Activated CD4-positive, alpha-beta T cell treated with anti-CD3 and anti-CD28 coated beads, Interleukin-2, amount 50 U/mL, for 24 hours (primary cell): ENCODE measurements at regions not wholly inside any gene's neighbourhood (a gene's known extent, or its start where the extent isn't known, plus 50 kb on each side); places are given as distances from the start of the nearest gene placed in this dataset.
"Not testable (repeated sequence)": the region's sequence is repeated elsewhere in the genome, so short reads cannot be mapped to it uniquely, and the experiment has no call there.

Source experiments
- DNase-seq, 2 donors: peaks; one replicate each; pipeline ENCODE4 v3.0.0-alpha.2; 2020; ENCODE audit warnings: low read depth in 1 of 2, low spot score in 1 of 2

GRCh38 chr15:28789401-28790114 lies 58.9 kb downstream of the GOLGA6L7 start:
- peak in 1 of 2 donors; percentile 8 for DNase-seq

DNA sequence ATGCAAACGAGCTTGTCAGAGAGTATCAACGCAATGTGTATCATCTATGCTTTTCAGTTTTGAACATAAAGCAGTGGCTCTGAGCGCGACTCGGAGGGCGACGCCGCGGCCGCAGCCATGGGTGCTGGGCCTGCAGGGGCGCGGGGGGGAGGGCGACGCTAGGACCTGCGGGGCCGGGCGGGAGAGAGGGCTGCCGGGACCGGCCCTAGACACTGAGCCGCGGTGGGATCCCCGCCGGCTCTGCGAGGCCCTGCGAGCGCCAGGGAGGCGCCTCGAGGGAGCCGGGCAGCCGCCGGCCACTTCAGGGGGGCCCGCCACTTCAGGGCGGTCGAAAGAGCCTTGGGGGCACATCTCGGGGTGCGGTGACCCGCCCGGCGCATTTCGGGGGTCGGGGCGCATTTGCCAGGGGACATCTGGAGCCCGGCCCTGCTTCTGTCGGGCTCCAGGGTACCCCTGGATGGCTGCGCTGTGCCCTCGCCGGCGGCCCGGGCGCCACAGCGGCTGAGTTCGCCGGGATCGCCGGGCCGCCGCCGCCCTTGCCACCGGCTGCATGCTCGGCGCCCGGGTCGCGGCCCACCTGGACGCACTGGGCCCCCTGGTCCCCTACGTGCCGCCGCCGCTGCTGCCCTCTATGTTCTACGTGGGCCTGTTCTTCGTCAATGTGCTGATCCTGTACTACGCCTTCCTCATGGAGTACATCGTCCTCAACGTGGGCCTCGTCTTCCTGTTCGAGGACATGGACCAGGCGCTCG lies 59.6 kb downstream of the GOLGA6L7 start:
- not testable (repeated sequence) for DNase-seq

- not testable (repeated sequence) for DNase-seq
Measured at GRCh38 chr15:28788176-28788575, 60.3 kb downstream of the GOLGA6L7 start.

- no peak for DNase-seq
Measured at GRCh38 chr15:28786521-28786920, 61.9 kb downstream of the GOLGA6L7 start.

- DNase-seq, result not testable (repeated sequence)
Measured at GRCh38 chr15:28784347-28785163, 63.9 kb downstream of the GOLGA6L7 start.

GRCh38 chr15:28783873-28784272 lies 64.6 kb downstream of the GOLGA6L7 start:
- no peak for DNase-seq

GRCh38 chr15:28783466-28783865 lies 65.0 kb downstream of the GOLGA6L7 start:
- DNase-seq, result no peak

GRCh38 chr15:28778397-28778796 lies 66.2 kb upstream of the GOLGA8M start:
- DNase-seq, result not testable (repeated sequence)

DNA sequence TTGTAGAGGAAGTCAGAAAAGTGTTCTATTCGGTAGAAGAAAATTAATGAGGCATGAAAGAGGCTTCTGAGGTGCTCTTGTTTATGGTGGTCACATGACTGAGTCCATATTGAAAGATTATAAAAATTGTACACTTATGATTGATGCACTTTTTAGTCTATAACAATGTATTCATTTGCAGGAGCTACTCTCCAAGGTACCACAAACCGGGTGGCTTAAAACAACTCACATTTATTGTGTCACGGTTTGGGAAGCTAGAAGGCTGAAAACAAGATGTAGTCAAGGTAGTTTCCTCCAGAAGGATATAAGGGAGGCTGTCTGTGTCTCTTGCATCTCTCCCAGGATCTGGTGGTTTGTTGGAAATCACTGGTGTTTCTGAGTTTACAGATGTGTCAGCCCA lies 60.6 kb upstream of the GOLGA8M start:
- not testable (repeated sequence) for DNase-seq
